CD14-positive monocyte (primary cell): ENCODE measurements at regions not wholly inside any gene's neighbourhood (a gene's known extent, or its start where the extent isn't known, plus 50 kb on each side); places are given as distances from the start of the nearest gene placed in this dataset.

ENCODE experiments used
- DNase-seq, 3 donors: peaks; one replicate each; pipeline ENCODE4 v3.0.0-alpha.2; 2011 to 2022
- H2AFZ ChIP-seq: 2 replicates; pipeline ENCODE4 v1.6.0; 2012; ENCODE audit warnings: mild to moderate bottlenecking, low read depth, low read length, inconsistent platforms; ENCODE audit not compliant: insufficient read depth, poor library complexity, severe bottlenecking
- H3K27ac ChIP-seq, 2 donors: 1 replicate in 1 of 2; 2 replicates in 1 of 2; pipeline ENCODE4 v1.5.1; 2012 to 2013; ENCODE audit warnings: low read length in 2 of 2, control low read depth in 1 of 2, inconsistent platforms in 1 of 2, low read depth in 1 of 2, mild to moderate bottlenecking in 1 of 2
- H3K27me3 ChIP-seq, 2 donors: one replicate each; pipeline versions ENCODE4 v1.6.0 to v1.6.1; 2011 to 2013; ENCODE audit warnings: low read length in 2 of 2; ENCODE audit not compliant: control insufficient read depth in 2 of 2, insufficient read depth in 2 of 2
- H3K36me3 ChIP-seq, 2 donors: replicated peaks in 1 of 2; 1 replicate in 1 of 2; 2 replicates in 1 of 2; pipeline versions ENCODE4 v1.5.1 to v1.6.1; 2012 to 2013; ENCODE audit warnings: low read length in 2 of 2, control low read depth in 1 of 2, inconsistent platforms in 1 of 2, mild to moderate bottlenecking in 1 of 2; ENCODE audit not compliant: insufficient read depth in 2 of 2, control insufficient read depth in 1 of 2
- H3K4me1 ChIP-seq, 2 donors: 1 replicate in 1 of 2; 2 replicates in 1 of 2; pipeline versions ENCODE4 v1.5.1 to v1.6.1; 2012 to 2013; ENCODE audit warnings: low read length in 2 of 2, control low read depth in 1 of 2, inconsistent platforms in 1 of 2, mild to moderate bottlenecking in 1 of 2, moderate library complexity in 1 of 2; ENCODE audit not compliant: insufficient read depth in 2 of 2, control insufficient read depth in 1 of 2
- H3K4me2 ChIP-seq: replicated peaks from 2 replicates; pipeline ENCODE3; 2012; ENCODE audit warnings: low read length, moderate library complexity, mild to moderate bottlenecking; ENCODE audit not compliant: poor library complexity, severe bottlenecking; ENCODE audit errors: extremely low read depth
- H3K4me3 ChIP-seq, 3 experiments: fragments of 200-600 bp in 1 of 3; sonication (generic) in 1 of 3; replicated peaks in 1 of 3; 1 replicate in 2 of 3; 2 replicates in 1 of 3; pipeline ENCODE4 v1.5.1; 2011 to 2013; ENCODE audit warnings: low read length in 3 of 3, mild to moderate bottlenecking in 3 of 3, control low read depth in 2 of 3, low read depth in 2 of 3, inconsistent platforms in 1 of 3, moderate library complexity in 1 of 3
- H3K79me2 ChIP-seq: 2 replicates; pipeline ENCODE4 v1.6.0; 2012; ENCODE audit warnings: mild to moderate bottlenecking, control low read depth, inconsistent platforms, low read length, moderate library complexity; ENCODE audit not compliant: insufficient read depth
- H3K9ac ChIP-seq: 2 replicates; pipeline ENCODE4 v1.6.0; 2017; ENCODE audit warnings: low read length, mild to moderate bottlenecking; ENCODE audit not compliant: insufficient read depth, poor library complexity, severe bottlenecking
- H3K9me3 ChIP-seq, 2 donors: replicated peaks in 1 of 2; 1 replicate in 1 of 2; 2 replicates in 1 of 2; pipeline versions ENCODE4 v1.5.1 to v1.6.1; 2012 to 2013; ENCODE audit warnings: low read length in 2 of 2, control low read depth in 1 of 2; ENCODE audit not compliant: control insufficient read depth in 1 of 2, insufficient read depth in 1 of 2
- H4K20me1 ChIP-seq: 2 replicates; pipeline ENCODE4 v1.6.0; 2012; ENCODE audit warnings: mild to moderate bottlenecking, low read length, control low read depth, moderate library complexity; ENCODE audit not compliant: insufficient read depth
- H3K27ac Mint-ChIP-seq, 7 donors: one replicate each; pipeline ENCODE4 v1.8.0; 2020; ENCODE audit warnings: mild to moderate bottlenecking in 7 of 7, mixed read lengths in 7 of 7, moderate library complexity in 6 of 7, inconsistent platforms in 2 of 7
- H3K27me3 Mint-ChIP-seq, 3 donors: one replicate each; pipeline ENCODE4 v1.8.0; 2021 to 2022; ENCODE audit warnings: low read depth in 3 of 3, mild to moderate bottlenecking in 3 of 3, mixed read lengths in 3 of 3, moderate library complexity in 3 of 3, inconsistent platforms in 1 of 3
- H3K36me3 Mint-ChIP-seq, 2 donors: one replicate each; pipeline ENCODE4 v1.8.0; 2020; ENCODE audit warnings: mixed read lengths in 2 of 2, inconsistent platforms in 1 of 2, mild to moderate bottlenecking in 1 of 2
- H3K4me1 Mint-ChIP-seq: one replicate; pipeline ENCODE4 v1.8.0; 2020; ENCODE audit warnings: mild to moderate bottlenecking, mixed read lengths
- H3K4me3 Mint-ChIP-seq, 2 donors: one replicate each; pipeline ENCODE4 v1.8.0; 2020; ENCODE audit warnings: mild to moderate bottlenecking in 2 of 2, mixed read lengths in 2 of 2, moderate library complexity in 1 of 2
- H3K9me3 Mint-ChIP-seq, 7 donors: one replicate each; pipeline ENCODE4 v1.8.0; 2020 to 2022; ENCODE audit warnings: mixed read lengths in 7 of 7, mild to moderate bottlenecking in 6 of 7, moderate library complexity in 6 of 7, inconsistent platforms in 2 of 7
- CTCF ChIP-seq: fragments of 200-600 bp; IDR thresholded peaks from one replicate; pipeline ENCODE4 v1.8.0; 2022; ENCODE audit warnings: antibody characterized with exemption, mild to moderate bottlenecking
- WGBS: methylation state at CpG from one replicate; pipeline ENCODE4 v1.1.5; 2013; ENCODE audit warnings: missing lambda C conversion rate; ENCODE audit not compliant: insufficient coverage; 5-methylcytosine and 5-hydroxymethylcytosine counted together
- intact Hi-C, 2 donors: fragments of 100-400 bp; cut with micrococcal nuclease; formaldehyde crosslinking; loops; one replicate each; pipeline versions ENCODE4 v1.15.0 to v1.15.1; 2023

- TF ChIP-seq CTCF: no peak
- H4K20me1 ChIP-seq: no peaks in the 10 kb centered on the region
- Mint-ChIP-seq H3K27ac (no peak overlapping the region), H3K36me3 (no peaks in the 10 kb centered on the region), H3K4me1 (peaks cover 6% of the 10 kb centered on the region), H3K4me3 (no peak overlapping the region), H3K27me3 (peaks cover 0 to 2% (median 0%) of the 10 kb centered on the region in 3 donors), H3K9me3 (peaks cover 0 to 6% (median 0%) of the 10 kb centered on the region in 7 donors)
- H2AFZ ChIP-seq: no peak overlapping the region
- no peaks in the 10 kb centered on the region for H3K36me3 ChIP-seq
- no peak overlapping the region for H3K4me2 ChIP-seq
- H3K79me2 ChIP-seq: no peaks in the 10 kb centered on the region
- no peaks in the 10 kb centered on the region for H3K4me1 ChIP-seq
- H3K9me3 ChIP-seq: no peaks in the 10 kb centered on the region
- intact Hi-C loops: no loop called here
- H3K27me3 ChIP-seq: no peaks in the 10 kb centered on the region
- WGBS: 88% methylated on average over 2 of the region's 4 CpGs
- no peak overlapping the region for H3K4me3 ChIP-seq
- H3K27ac ChIP-seq: no peak overlapping the region
- H3K9ac ChIP-seq: no peak overlapping the region
- DNase-seq: no peak
These were observed 684.6 kb upstream of the FANCL start for GRCh38 chr2:58925676-58926081.

GRCh38 chr2:58923869-58924268 is 682.7 kb upstream of the FANCL start:
- H3K4me2 ChIP-seq: no peak overlapping the region
- no peaks in the 10 kb centered on the region for H3K36me3 ChIP-seq
- no peaks in the 10 kb centered on the region for H3K36me3 Mint-ChIP-seq
- H3K79me2 ChIP-seq: no peaks in the 10 kb centered on the region
- no peaks in the 10 kb centered on the region for H3K9me3 ChIP-seq
- TF ChIP-seq CTCF: no peak
- peaks cover 0 to 6% (median 0%) of the 10 kb centered on the region in 7 donors for H3K9me3 Mint-ChIP-seq
- no peak overlapping the region for H3K9ac ChIP-seq
- no peaks in the 10 kb centered on the region for H3K4me1 ChIP-seq
- peaks cover 6% of the 10 kb centered on the region for H3K4me1 Mint-ChIP-seq
- DNase-seq: no peak
- H4K20me1 ChIP-seq: no peaks in the 10 kb centered on the region
- no peak overlapping the region for H3K4me3 ChIP-seq
- peaks cover 0 to 2% (median 0%) of the 10 kb centered on the region in 3 donors for H3K27me3 Mint-ChIP-seq
- no peak overlapping the region for H3K27ac ChIP-seq
- no CpG with 5 or more reads among the region's 1 CpG for WGBS
- H3K27me3 ChIP-seq: no peaks in the 10 kb centered on the region
- H3K27ac Mint-ChIP-seq: no peak overlapping the region
- no peak overlapping the region for H3K4me3 Mint-ChIP-seq
- intact Hi-C loops: no loop called here
- no peak overlapping the region for H2AFZ ChIP-seq
